Erythroblast (primary cell): ENCODE measurements at regions not wholly inside any gene's neighbourhood (a gene's known extent, or its start where the extent isn't known, plus 50 kb on each side); places are given as distances from the start of the nearest gene placed in this dataset.
"Not testable (repeated sequence)": the region's sequence is repeated elsewhere in the genome, so short reads cannot be mapped to it uniquely, and the experiment has no call there.

Experiments
- GATA1 ChIP-seq: IDR thresholded peaks from 2 replicates; pipeline ENCODE4 v1.6.1; 2011; ENCODE audit warnings: low read depth, mild to moderate bottlenecking, control low read depth, low read length, moderate library complexity
- POLR2A ChIP-seq: IDR thresholded peaks from 2 replicates; pipeline ENCODE4 v1.6.1; 2011; ENCODE audit warnings: mild to moderate bottlenecking, low read length

GRCh38 chr2:37755961-37756559, 84.6 kb upstream of the CDC42EP3 start:
- TF ChIP-seq POLR2A, GATA1: not testable (repeated sequence)
